ENCODE measurements at regions not wholly inside any gene's neighbourhood (a gene's known extent, or its start where the extent isn't known, plus 50 kb on each side); places are given as distances from the start of the nearest gene placed in this dataset.
A peak's percentile ranks its signal among the peaks of the same experiment; 100 is the strongest.
"Not testable (repeated sequence)": the region's sequence is repeated elsewhere in the genome, so short reads cannot be mapped to it uniquely, and the experiment has no call there.

DNA sequence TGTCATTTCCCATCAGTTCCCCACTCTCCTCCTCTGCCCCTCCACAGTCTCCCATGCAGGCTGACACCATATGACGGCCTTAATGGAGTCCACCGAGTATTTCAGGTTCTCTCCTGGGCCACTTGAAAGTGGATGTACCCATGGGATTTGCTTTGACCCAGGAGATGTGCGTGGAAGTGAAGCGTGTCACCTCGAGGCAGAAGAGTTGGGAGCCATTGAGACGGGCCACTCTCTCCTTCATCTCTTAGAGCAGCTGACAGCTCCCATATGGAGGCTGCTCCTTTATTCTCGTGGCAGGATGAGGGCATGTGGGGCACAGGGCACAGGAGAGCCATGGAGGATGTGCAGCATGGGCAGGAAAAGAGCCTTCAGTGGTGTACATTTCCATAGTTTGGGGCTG is 144.7 kb upstream of the CRYM start:
- DNase-seq, result not testable (repeated sequence)

DNA sequence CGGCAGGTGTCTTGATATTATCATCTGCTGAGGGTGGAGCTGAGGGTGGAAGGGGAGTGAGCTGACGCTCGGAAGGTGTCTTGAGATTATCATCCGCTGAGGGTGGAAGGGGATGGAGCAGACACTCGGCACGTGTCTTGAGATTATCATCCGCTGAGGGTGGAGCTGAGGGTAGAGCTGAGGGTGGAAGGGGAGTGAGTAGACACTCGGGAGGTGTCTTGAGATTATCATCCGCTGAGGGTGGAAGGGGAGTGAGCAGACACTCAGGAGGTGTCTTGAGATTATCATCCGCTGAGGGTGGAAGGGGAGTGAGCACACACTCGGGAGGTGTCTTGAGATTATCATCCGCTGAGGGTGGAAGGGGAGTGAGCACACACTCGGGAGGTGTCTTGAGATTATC is 126.6 kb upstream of the CRYM start:
- DNase-seq, result not testable (repeated sequence)

DNA sequence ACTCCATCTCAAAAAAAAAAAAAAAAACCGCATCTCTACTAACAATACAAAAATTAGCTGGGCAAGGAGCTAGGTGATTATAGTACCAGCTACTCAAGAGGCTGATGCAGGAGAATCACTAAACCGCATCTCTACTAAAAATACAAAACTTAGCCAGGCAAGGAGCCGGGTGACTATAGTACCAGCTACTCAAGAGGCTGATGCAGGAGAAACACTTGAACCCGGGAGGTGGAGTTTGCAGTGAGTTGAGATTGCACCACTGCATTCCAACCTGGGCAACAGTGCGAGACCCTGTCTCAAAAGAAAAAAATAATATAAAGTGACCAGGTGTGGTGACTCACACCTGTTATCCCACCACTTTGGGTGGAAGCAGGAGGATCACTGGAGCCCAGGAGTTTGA is 119.8 kb upstream of the CRYM start:
- not testable (repeated sequence) for DNase-seq

DNA sequence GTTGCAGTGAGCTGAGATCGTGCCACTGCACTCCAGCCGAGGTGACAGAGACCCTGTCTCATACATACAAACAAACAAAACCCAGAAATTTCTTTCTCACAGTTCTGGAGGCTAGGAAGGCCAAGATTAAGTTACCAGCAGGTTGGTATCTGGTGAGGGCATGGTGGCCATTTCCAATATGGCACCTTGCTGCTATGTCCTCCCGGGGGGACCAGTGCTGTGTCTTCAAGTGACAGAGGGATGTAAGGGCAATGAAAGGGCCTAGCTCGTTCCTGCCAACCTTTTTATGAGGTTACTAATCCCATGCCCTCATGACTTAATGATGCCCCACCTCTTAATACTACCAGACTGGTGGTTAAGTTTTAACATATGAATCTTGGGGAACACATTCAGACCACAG is 118.5 kb upstream of the CRYM start:
- not testable (repeated sequence) for DNase-seq

DNA sequence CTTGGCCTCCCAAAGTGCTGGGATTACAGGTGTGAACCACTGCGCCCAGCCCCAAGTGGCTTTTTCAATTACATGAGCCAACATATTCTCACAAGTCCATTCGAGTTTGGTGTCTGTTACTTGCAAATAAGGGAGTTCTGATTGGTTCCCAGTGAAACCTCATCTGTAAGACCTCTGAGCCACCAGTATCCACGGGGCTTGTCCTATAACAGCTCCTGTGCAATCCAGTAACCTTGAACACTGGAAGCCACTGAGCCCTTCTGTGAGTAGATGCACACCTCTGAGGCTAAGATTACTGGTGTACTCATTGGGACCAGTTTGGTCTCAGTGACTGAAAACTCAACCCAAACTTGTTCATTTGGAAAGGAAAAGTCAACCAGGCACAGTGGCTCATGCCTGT is 112.5 kb upstream of the CRYM start:
- DNase-seq, result not testable (repeated sequence)

DNA sequence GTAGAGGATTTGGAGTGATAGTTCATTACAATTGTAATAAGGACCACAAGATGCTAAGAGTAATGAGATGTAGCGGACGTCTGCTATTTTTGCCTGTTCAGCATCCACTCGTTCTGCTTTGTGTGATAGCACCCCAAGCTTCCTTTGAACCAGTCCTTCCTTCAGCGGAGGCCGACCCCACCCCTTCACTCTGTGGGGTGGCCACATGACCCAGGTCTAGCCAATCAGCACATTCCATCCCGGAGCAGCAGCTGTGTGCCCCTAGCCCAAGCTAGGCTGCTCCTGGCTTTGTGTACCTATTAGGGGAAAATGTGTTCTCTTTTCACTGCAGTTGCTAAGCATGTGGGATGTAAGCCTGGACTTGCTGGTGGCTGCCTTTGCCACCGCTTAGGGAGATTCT is 111.8 kb upstream of the CRYM start:
- DNase-seq, result not testable (repeated sequence)

DNA sequence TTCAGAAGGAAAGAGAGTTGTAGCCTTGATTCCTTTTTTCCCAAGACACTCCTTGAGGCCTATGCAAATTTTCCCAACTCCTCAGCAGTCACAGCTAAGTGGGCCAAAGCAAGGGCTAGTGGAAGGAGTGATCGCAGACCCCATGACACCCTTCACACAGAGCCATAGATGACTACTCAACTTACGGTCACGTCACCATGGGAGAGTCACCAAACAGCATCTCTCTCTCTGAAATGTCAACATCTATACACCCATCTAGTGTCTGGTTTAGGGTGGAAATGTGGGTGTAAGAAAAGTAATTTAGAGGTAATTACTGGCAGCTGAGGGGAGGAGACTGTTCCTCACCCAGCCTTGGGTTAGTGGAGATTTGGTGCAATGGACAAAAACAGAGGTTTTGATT is 109.7 kb upstream of the CRYM start:
- not testable (repeated sequence) for DNase-seq

DNA sequence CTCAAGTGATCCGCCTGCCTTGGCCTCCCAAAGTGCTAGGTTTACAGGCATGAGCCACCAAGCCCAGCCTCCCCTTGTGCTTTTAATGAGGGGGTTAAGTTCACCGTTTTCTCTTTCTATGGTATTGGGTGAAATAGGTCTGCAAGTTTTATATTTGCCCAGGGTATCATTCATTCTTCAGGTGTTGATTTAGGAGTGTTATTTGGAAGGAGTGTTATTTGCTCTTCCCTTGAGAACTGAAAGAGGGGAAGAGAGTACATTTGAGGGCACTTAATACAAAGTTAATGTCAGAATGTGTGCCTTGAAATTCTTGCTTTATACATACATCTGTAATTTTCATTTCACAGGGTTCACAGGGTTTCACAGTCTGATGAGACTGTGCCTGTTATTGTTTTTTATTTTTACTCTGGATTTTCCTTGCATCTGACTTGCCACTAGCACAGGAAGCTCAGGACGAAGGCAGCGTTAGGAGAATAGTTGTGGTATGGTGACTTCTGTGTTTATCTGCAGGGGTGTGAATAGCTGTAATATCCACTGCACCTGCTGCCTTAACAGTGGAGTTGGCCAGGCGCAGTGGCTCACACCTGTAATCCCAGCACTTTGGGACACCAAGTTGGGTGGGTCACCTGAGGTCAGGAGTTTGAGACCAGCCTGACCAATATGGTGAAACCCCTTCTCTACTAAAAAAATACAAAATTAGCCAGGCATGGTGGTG is 108.3 kb upstream of the CRYM start:
- not testable (repeated sequence) for DNase-seq

DNA sequence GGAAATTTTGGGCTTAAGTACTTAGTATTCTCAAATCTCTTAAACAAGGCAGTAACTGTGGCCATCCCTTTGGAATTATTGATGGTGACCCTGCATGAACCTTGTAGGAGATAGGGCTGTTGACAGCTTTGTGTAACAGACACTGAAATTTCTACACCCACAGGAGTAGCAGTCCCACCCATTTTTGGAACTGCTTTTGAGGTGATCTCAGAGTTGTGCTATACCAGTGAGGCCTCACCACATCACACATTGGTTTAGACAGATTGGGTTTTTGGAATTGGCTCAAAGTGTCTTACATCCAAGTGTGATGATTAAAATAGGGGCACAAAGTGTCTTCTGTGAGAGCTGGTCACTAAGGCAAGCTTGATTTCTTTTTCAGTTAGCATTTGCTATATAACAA is 105.6 kb upstream of the CRYM start:
- not testable (repeated sequence) for DNase-seq

DNA sequence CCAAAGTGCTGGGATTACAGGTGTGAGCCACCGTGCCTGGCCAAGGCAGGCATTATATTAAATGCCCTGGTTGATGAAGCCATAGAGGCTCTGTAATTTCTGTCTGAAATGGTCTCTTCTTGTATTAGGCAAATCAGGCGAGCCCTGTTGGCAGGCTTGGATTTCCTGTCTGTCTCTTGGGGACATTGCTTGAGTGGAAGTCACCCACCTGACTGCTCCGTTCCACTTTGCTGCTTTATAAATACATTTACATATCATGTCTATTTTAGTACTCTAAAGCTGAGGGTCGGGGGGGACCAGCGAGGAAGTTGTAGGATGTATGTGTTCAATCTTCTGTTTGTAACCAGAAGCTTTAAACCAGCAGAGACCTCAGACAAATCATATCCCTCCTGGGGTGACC is 101.6 kb upstream of the CRYM start:
- DNase-seq, result not testable (repeated sequence)

DNA sequence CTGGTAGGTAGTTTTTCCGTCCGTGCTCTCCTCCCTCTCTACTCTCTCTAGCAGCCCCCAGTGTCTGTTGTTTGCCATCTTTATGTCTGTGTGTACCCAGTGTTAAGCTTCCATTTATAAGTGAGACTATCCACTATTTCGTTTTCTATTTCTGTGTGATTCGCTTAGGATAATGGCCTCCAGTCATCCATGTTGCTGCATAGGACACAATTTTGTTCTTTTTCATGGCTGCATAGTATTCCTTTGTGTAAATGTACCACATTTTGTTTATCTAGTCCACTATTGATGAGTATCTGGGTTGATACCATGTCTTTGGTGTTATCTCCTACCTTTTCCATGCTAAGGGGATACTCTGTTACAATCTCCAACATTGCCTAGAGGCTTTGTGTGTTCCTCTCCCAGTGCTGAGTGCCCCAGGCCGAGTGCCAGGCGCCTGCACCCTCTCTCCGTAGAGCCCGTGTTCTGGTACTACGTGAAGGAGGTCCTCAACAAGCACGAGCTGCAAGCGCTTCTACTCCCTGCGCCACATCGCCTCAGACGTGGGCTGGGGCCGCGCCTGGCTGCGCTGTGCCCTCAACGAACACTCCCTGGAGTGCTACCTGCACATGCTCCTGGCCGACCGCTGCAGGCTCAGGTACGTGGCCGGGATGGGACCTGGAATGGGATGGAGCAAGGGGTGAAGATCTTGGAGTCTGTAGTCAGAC is 98.3 kb upstream of the CRYM start:
- not testable (repeated sequence) for DNase-seq

DNA sequence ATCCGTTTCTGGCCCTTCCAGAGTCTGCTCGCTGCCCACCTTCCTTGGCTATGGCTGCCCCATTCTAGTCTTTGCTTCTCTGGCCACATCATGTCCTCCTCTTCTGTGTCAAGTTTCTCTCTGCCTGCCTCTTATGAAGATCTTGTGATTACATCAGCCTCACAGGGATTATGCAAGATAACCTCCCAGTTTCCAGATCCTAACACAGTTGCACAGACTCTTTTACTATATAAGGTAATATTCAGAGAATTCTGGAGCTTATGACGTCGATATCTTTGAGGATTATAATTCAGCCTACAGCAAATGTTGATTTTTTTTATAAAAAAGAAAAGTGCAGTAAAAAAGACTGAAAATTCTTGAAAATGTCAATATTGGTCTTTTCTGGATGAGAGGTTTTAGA is 97.2 kb upstream of the CRYM start:
- DNase-seq, result not testable (repeated sequence)

DNA sequence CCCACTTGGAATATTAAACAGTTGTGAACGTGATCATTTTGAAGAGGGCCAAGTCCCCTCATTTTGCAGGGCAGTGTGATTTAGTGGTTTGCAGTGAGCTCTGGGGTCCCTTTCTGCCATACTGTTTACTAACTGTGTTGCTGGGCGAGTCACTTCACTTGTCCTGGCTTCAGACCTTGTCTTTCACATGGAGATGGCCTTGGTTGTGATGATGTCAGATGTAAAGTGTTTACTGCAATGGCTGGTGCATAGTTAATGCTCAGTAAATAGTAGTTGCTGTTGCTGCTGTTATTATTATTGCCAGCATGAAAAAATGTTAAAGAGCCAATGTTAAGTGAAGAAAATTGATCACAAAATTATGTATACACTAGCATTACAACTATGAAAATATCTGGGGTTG is 95.4 kb upstream of the CRYM start:
- DNase-seq, result not testable (repeated sequence)

DNA sequence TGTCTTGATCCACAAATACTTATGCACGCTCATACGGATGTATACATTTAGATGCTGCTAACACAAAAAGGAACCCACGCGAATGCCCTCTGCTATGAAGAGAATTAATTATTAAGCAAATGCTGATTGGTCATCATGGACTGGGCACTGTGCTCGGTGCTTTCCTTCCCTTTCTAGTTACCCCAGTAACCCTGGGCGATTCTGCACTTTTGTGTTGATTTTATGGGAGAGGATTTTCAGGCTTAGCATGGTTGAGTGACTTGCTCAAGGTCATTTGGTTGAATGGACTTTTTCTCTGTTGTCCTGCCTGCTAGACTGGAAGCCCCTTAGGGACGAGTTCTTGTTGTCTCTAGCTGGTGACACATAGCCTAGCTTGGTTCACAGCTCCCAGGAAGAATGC is 94.8 kb upstream of the CRYM start:
- not testable (repeated sequence) for DNase-seq

DNA sequence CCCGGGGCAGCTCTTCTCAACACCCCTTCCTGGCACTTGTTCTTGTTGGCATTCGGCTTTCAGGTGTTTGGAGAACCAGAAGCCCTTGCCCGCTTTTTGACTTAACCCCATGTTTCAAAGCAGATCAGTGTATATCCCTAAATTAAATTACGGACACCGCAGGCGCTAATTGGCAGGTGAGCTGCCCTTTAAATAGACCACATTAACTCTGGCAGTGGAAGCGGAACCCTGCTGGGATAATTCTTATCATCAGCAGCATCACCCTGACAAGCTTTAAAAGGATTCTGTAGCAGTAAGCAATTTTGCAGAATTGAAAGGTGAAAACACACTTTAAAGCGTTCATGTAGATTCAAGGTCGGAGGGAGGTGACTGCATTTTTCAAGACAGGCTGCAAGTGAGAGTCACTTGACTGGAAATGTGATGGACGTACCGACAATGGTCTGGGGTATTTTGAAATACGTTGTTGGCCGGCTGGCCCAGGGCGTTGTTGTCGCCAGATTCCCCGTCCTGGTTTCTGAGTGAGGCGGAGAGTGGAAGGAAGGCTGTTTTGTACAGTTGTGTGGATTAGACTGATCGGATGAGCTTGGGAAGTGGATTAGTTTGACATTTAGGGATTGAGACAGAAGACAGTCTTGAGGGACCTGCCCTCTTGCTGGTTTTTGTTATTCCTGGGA is 94.2 kb upstream of the CRYM start:
- DNase-seq, result peak; percentile 92

DNA sequence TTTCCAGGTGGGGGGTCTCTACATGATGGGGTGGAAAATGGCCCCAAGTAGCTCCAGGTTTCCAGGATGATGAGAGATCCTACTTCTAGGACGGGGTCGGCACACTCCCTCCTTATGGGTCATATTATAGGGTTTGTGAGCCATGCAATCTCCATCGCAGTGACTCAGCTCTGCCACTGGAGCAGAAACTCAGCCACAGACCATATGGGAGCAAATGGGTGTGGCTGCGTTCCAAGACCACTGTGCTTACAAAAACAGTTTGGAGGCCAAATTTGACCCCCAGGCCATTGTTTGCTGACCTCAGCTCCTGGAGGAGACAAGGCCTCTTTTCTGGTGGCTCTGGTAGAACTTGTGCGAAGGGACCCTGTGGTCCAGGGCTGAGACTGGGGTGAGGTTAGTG is 92.7 kb upstream of the CRYM start:
- peak; percentile 47 for DNase-seq

DNA sequence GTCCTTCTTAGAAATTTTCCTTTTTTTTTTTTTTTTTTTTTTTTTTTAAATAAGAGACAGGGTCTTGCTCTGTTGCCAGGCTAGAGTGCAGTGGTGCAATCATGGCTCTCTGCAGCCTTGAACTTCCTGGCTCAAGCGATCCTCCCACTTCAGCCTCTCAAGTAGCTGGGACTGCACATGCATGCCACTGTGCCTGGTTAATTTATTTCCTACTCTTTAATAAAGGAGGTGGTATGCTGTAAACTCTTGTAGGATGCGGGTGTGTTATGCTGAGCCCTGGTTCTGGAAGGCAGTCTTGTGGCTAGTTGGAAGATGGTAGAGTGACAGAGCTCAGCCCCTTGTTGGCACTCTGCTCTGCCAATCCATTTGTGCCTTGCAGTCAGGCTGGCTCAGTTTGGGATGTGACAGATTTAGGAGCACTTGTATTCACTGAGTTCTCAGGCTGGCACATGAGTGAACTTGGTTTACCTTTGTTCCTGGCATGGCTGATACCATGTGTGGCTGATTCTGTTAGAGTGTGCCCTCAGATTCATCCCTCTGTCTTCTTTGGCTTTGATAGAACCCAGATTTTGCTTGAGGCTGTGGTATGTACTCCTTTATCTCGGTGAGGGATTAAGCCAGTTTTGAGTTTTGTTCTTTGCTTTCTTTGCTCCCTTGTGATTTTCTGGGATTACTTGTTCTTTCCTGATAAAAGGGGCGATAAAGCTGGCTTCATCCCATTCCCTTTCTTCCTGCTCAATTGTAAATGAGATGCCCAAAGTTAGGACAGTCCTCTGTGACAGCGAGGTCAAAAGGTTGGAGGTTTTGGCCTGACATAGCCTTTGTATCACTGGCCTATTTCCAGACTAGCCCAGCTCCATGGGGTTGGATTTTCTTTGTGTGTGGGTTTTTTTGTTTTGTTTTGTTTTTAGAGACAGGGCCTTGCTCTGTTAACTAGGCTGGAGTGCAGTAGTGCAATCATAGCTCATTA is 91.2 kb upstream of the CRYM start:
- not testable (repeated sequence) for DNase-seq

DNA sequence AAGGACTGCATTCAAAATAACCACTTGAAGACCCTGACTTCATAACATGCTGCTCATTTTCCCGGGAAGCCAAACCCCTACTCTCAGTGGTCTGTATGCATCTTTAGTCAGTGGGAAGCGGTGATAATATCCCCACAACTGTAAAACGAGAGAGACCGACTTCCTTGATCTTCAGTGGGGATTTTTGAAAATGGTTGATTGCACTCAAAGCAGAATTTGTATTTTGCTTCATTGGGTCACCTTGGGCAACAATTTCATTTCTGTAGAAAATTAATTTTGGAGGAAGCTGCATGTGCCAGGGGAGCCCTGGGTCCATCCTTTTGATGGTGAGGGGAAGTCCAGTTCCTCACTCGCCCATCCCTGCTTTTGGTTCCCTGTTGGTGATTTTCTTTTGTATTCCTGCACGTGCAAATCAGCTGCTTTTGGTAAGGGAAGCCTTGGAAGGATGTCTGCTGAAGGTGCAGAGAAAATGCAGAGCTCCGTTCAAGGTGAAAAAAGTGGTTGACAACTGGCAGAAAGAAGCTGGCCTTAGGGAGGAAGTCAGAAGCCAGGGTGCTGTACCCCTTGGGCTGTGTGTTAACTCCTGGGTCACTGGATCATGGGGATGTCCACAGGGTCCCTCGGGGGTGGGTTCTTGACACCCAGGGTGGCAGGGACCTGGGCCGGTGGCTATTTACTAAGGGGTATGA is 89.8 kb upstream of the CRYM start:
- not testable (repeated sequence) for DNase-seq

DNA sequence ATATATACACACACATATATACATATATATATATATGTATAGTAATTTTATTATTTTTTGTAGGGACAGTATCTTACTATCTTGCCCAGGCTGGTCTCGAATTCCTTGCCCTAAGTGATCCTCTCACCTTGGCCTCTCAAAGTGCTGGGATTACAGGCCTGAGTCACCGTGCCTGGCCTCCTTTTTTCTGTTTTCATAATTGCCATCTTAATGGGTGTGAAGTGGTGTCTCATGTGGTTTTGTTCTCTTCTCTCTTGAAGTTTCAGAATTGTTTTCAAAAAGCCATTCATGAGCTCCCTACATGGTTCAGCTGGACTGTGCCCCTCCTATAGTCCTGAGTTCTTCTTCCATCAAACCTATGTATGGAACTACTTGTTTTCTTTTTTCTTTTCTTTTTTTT is 88.9 kb upstream of the CRYM start:
- not testable (repeated sequence) for DNase-seq

DNA sequence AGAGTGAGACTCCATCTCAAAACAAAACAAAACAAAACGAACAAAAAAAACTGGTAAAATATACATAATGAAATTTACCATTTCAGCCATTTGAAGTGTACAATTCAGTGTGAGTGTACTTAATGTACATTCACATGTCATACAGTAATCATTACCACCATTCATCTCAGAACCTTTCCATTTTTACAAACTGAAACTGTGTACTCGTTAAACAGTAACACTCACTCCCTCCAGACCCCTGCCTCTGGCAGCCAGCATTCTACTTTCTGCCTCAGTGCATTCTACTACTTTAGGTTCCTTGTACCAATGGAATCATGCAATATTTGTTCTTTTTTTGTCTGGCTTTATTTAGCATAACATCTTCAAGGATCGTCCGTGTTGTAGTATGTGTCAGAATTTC is 87.5 kb upstream of the CRYM start:
- not testable (repeated sequence) for DNase-seq

DNA sequence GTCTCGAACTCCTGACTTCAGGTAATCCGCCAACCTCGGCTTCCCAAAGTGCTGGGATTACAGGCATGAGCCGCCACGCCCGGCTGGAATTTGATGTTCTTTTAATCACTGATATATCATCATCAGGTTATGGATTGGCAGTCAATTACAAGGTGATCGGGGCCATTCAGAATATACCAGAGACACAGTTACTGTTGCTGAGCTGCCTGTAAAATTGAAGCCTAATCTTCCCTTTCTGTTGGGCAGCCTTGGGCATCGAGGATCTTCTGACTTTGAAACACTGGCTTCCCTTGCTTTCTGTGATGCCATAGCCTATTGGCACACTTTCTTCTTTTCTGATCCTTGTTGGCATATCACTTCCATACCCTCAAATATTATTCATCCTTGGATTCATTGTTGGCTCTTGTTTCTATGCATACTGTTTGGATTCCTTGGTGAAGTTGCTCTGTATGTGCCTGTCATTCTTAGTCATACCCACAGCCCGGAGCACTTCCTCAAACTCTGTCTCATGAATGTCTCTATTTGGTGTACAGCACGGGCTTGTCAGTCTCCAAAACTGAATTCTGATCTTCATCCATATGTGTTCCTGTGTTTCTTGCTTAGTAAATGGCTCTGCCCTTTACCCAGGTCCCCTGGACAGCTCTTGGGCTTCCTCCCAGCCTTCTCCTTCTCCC is 85.6 kb upstream of the CRYM start:
- DNase-seq, result not testable (repeated sequence)

Measured in NCI-H69 (cell line).